Astrocyte (in vitro differentiated cells and primary cell): ENCODE measurements at regions not wholly inside any gene's neighbourhood (a gene's known extent, or its start where the extent isn't known, plus 50 kb on each side); places are given as distances from the start of the nearest gene placed in this dataset.

ENCODE experiments used
- DNase-seq: peaks from one replicate; pipeline ENCODE4 v3.0.0-alpha.2; 2010; ENCODE audit warnings: low read depth
- FAIRE-seq: peaks from 2 replicates; lab custom pipeline; 2011; peaks lifted over from hg19 to GRCh38; lab: Jason Lieb, UNC
- H2AFZ ChIP-seq: 2 replicates; pipeline ENCODE4 v1.6.0; 2012; ENCODE audit warnings: low read depth, low read length, inconsistent platforms
- H3K27ac ChIP-seq: 2 replicates; pipeline ENCODE4 v1.5.1; 2011; ENCODE audit warnings: low read depth, low read length, inconsistent platforms
- H3K27me3 ChIP-seq: 2 replicates; pipeline ENCODE4 v1.6.0; 2011; ENCODE audit warnings: low read length, inconsistent platforms; ENCODE audit not compliant: insufficient read depth
- H3K36me3 ChIP-seq: 2 replicates; pipeline ENCODE4 v1.5.1; 2011; ENCODE audit warnings: low read length, inconsistent platforms; ENCODE audit not compliant: insufficient read depth
- H3K4me1 ChIP-seq: 2 replicates; pipeline ENCODE4 v1.5.1; 2011; ENCODE audit warnings: low read length, inconsistent platforms; ENCODE audit not compliant: insufficient read depth
- H3K4me2 ChIP-seq: 2 replicates; pipeline ENCODE4 v1.6.0; 2012; ENCODE audit warnings: low read length, inconsistent platforms
- H3K4me3 ChIP-seq: 2 replicates; pipeline ENCODE4 v1.5.1; 2011; ENCODE audit warnings: low read depth, mild to moderate bottlenecking, low read length, inconsistent platforms; ENCODE audit not compliant: insufficient read depth
- H3K79me2 ChIP-seq: 2 replicates; pipeline ENCODE4 v1.6.0; 2012; ENCODE audit warnings: mild to moderate bottlenecking, low read length, inconsistent platforms; ENCODE audit not compliant: insufficient read depth
- H3K9ac ChIP-seq: 2 replicates; pipeline ENCODE4 v1.6.0; 2012; ENCODE audit warnings: mild to moderate bottlenecking, low read length, inconsistent platforms
- H3K9me3 ChIP-seq: 2 replicates; pipeline ENCODE4 v1.5.1; 2012; ENCODE audit warnings: low read depth, mild to moderate bottlenecking, low read length, inconsistent platforms; ENCODE audit not compliant: insufficient read depth
- H4K20me1 ChIP-seq: 2 replicates; pipeline ENCODE4 v1.6.0; 2012; ENCODE audit warnings: low read length, inconsistent platforms; ENCODE audit not compliant: insufficient read depth
- H3K27ac Mint-ChIP-seq: one replicate; pipeline ENCODE4 v1.8.0; 2021; ENCODE audit warnings: mild to moderate bottlenecking, mixed read lengths; ENCODE audit not compliant: unreplicated experiment
- H3K27me3 Mint-ChIP-seq: one replicate; pipeline ENCODE4 v1.8.0; 2021; ENCODE audit warnings: low read depth, mixed read lengths; ENCODE audit not compliant: unreplicated experiment
- H3K36me3 Mint-ChIP-seq: one replicate; pipeline ENCODE4 v1.8.0; 2021; ENCODE audit warnings: low read depth, mixed read lengths; ENCODE audit not compliant: unreplicated experiment
- H3K4me1 Mint-ChIP-seq: one replicate; pipeline ENCODE4 v1.8.0; 2021; ENCODE audit warnings: low read depth, mixed read lengths; ENCODE audit not compliant: unreplicated experiment
- H3K4me3 Mint-ChIP-seq: one replicate; pipeline ENCODE4 v1.8.0; 2021; ENCODE audit warnings: mild to moderate bottlenecking, moderate library complexity, mixed read lengths; ENCODE audit not compliant: unreplicated experiment
- H3K9me3 Mint-ChIP-seq: one replicate; pipeline ENCODE4 v1.8.0; 2021; ENCODE audit warnings: mild to moderate bottlenecking, mixed read lengths; ENCODE audit not compliant: unreplicated experiment
- CTCF ChIP-seq: IDR thresholded peaks from 2 replicates; pipeline ENCODE4 v1.5.1; 2011; ENCODE audit warnings: low read depth, mild to moderate bottlenecking, inconsistent platforms, low read length, moderate library complexity; ENCODE audit not compliant: insufficient read depth
- EZH2 ChIP-seq: IDR thresholded peaks from 2 replicates; pipeline ENCODE4 v1.6.1; 2012; ENCODE audit warnings: mild to moderate bottlenecking, low read length, inconsistent platforms; ENCODE audit not compliant: insufficient read depth

GRCh38 chr4:132330994-132331393, 818.1 kb upstream of the PCDH10 start:
- Mint-ChIP-seq H3K27me3 (no peaks in the 10 kb centered on the region), H3K9me3 (no peaks in the 10 kb centered on the region)
- FAIRE-seq: no peak

GRCh38 chr4:132332932-132333723, 816.0 kb upstream of the PCDH10 start:
- Histone ChIP-seq H3K36me3 (no peaks in the 10 kb centered on the region), H3K4me2 (peak overlapping the region; percentile 33), H2AFZ (no peak overlapping the region), H3K27me3 (no peaks in the 10 kb centered on the region), H3K27ac (peak overlapping the region; percentile 12), H3K4me3 (no peak overlapping the region), H4K20me1 (no peaks in the 10 kb centered on the region), H3K79me2 (no peaks in the 10 kb centered on the region), H3K9ac (no peak overlapping the region), H3K9me3 (no peaks in the 10 kb centered on the region), H3K4me1 (no peaks in the 10 kb centered on the region)
- no peaks in the 10 kb centered on the region for H3K27me3 Mint-ChIP-seq
- TF ChIP-seq EZH2 (no peak), CTCF (peak; percentile 44)
- H3K36me3 Mint-ChIP-seq: no peaks in the 10 kb centered on the region
- peak; percentile 5 for DNase-seq
- H3K4me3 Mint-ChIP-seq: no peak overlapping the region
- peaks cover 2% of the 10 kb centered on the region for H3K4me1 Mint-ChIP-seq
- FAIRE-seq: no peak
- no peaks in the 10 kb centered on the region for H3K9me3 Mint-ChIP-seq
- no peak overlapping the region for H3K27ac Mint-ChIP-seq

More at GRCh38 chr4:132330994-132331393, 818.1 kb upstream of the PCDH10 start:
- H3K4me1 ChIP-seq: no peaks in the 10 kb centered on the region
- no peaks in the 10 kb centered on the region for H3K36me3 Mint-ChIP-seq
- H3K27ac ChIP-seq: no peak overlapping the region
- DNase-seq: no peak
- no peaks in the 10 kb centered on the region for H4K20me1 ChIP-seq
- no peaks in the 10 kb centered on the region for H3K9me3 ChIP-seq
- no peak overlapping the region for H3K4me2 ChIP-seq
- TF ChIP-seq EZH2 (no peak), CTCF (no peak)
- no peaks in the 10 kb centered on the region for H3K79me2 ChIP-seq
- no peak overlapping the region for H3K4me3 ChIP-seq
- H3K27me3 ChIP-seq: no peaks in the 10 kb centered on the region
- H3K4me3 Mint-ChIP-seq: no peak overlapping the region
- H3K4me1 Mint-ChIP-seq: peaks cover 2% of the 10 kb centered on the region
- no peak overlapping the region for H3K27ac Mint-ChIP-seq
- H3K9ac ChIP-seq: no peak overlapping the region
- H2AFZ ChIP-seq: no peak overlapping the region
- H3K36me3 ChIP-seq: no peaks in the 10 kb centered on the region

- DNase-seq (peak; percentile 66), FAIRE-seq (no peak)
- Mint-ChIP-seq H3K4me3 (no peak overlapping the region), H3K36me3 (no peaks in the 10 kb centered on the region), H3K27ac (no peak overlapping the region), H3K9me3 (no peaks in the 10 kb centered on the region), H3K27me3 (no peaks in the 10 kb centered on the region), H3K4me1 (peaks cover 2% of the 10 kb centered on the region)
- TF ChIP-seq EZH2: no peak
- no peak for TF ChIP-seq CTCF
- no peak overlapping the region for H3K9ac ChIP-seq
- H3K79me2 ChIP-seq: no peaks in the 10 kb centered on the region
- no peaks in the 10 kb centered on the region for H3K36me3 ChIP-seq
- H3K9me3 ChIP-seq: no peaks in the 10 kb centered on the region
- H3K4me1 ChIP-seq: no peaks in the 10 kb centered on the region
- no peaks in the 10 kb centered on the region for H4K20me1 ChIP-seq
- H2AFZ ChIP-seq: no peak overlapping the region
- peak overlapping the region; percentile 33 for H3K4me2 ChIP-seq
- peak overlapping the region; percentile 46 for H3K27ac ChIP-seq
- H3K4me3 ChIP-seq: no peak overlapping the region
- no peaks in the 10 kb centered on the region for H3K27me3 ChIP-seq
Observed at GRCh38 chr4:132333724-132334047, 815.4 kb upstream of the PCDH10 start.
